ENCODE measurements at regions not wholly inside any gene's neighbourhood (a gene's known extent, or its start where the extent isn't known, plus 50 kb on each side); places are given as distances from the start of the nearest gene placed in this dataset.
"Not testable (repeated sequence)": the region's sequence is repeated elsewhere in the genome, so short reads cannot be mapped to it uniquely, and the experiment has no call there.

DNA sequence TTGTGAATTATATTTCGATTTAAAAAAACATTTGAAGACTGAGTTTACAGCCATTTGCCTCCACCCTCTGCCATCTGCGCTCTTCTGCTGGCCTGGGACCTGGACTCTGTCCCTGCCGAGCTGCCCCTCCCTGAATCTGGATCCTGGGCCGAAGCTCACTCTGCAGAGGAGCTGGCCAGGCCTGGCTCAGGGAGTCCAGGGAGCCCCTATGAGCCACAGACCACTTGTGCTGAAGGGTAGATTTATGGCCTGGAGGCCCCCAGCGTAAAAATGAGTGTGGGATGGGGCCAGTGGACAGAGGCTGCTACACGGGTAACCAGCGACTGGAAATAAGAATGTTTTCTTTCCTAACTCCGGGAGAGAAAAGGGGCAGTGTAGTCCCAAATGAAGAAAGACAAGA lies 129.8 kb downstream of the FGF18 start:
- Histone ChIP-seq H2AFZ (ENCODE audit: low read depth, low read length, severe bottlenecking) (no peak overlapping the region), H4K20me1 (ENCODE audit: low read depth, low read length) (no peaks in the 10 kb centered on the region), H3K36me3 (ENCODE audit: low read length) (no peaks in the 10 kb centered on the region), H3K9me3 (ENCODE audit: insufficient read depth, low read length) (no peaks in the 10 kb centered on the region), H3F3A (ENCODE audit: insufficient read depth) (no peaks in the 10 kb centered on the region), H3K27ac (ENCODE audit: low read depth, low read length) (no peak overlapping the region), H3K4me2 (ENCODE audit: low read depth, low read length, poor library complexity, severe bottlenecking) (no peak overlapping the region), H3K9ac (ENCODE audit: low read length) (no peak overlapping the region), H3K9me2 (replicated peaks; ENCODE audit: insufficient read depth, low read length) (no peaks in the 10 kb centered on the region), H3K27me3 (ENCODE audit: low read length) (no peaks in the 10 kb centered on the region; the same call in 1 of the 2 replicates), H3K4me3 (ENCODE audit: insufficient read depth, low read length, poor library complexity, severe bottlenecking) (no peak overlapping the region), H3K79me2 (ENCODE audit: insufficient read depth, low read length) (no peaks in the 10 kb centered on the region)
- no peak for TF ChIP-seq EZH2phosphoT487 (conservative IDR thresholded peaks at IDR 0.05; ENCODE audit: low read length)
- TF ChIP-seq, protein P1, sequence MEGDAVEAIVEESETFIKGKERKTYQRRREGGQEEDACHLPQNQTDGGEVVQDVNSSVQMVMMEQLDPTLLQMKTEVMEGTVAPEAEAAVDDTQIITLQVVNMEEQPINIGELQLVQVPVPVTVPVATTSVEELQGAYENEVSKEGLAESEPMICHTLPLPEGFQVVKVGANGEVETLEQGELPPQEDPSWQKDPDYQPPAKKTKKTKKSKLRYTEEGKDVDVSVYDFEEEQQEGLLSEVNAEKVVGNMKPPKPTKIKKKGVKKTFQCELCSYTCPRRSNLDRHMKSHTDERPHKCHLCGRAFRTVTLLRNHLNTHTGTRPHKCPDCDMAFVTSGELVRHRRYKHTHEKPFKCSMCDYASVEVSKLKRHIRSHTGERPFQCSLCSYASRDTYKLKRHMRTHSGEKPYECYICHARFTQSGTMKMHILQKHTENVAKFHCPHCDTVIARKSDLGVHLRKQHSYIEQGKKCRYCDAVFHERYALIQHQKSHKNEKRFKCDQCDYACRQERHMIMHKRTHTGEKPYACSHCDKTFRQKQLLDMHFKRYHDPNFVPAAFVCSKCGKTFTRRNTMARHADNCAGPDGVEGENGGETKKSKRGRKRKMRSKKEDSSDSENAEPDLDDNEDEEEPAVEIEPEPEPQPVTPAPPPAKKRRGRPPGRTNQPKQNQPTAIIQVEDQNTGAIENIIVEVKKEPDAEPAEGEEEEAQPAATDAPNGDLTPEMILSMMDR (IDR thresholded peaks at IDR 0.05; ENCODE audit: insufficient read depth, low read length, poor library complexity, severe bottlenecking) = no peak

DNA sequence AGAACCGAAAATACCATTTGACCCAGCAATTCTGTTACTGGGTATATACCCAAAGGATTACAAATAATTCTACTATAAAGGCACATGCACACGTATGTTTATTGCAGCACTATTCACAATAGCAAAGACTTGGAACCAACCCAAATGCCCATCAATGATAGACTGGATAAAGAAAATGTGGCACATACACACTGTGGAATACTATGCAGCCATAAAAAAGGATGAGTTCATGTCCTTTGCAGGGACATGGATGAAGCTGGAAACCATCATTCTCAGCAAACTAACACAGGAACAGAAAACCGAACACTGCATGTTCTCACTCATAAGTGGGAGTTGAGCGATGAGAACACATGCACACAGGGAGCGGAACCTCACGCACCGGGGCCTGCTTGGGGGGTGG lies 134.4 kb downstream of the FGF18 start:
- not testable (repeated sequence) for H2AFZ ChIP-seq (ENCODE audit: low read depth, low read length, severe bottlenecking); H3K36me3 ChIP-seq (ENCODE audit: low read length); H3K4me2 ChIP-seq (ENCODE audit: low read depth, low read length, poor library complexity, severe bottlenecking); H3K9me2 ChIP-seq (replicated peaks; ENCODE audit: insufficient read depth, low read length); H3K4me3 ChIP-seq (ENCODE audit: insufficient read depth, low read length, poor library complexity, severe bottlenecking); H3K27me3 ChIP-seq (ENCODE audit: low read length); H3F3A ChIP-seq (ENCODE audit: insufficient read depth); H3K79me2 ChIP-seq (ENCODE audit: insufficient read depth, low read length); H4K20me1 ChIP-seq (ENCODE audit: low read depth, low read length); H3K27ac ChIP-seq (ENCODE audit: low read depth, low read length); H3K9ac ChIP-seq (ENCODE audit: low read length); H3K9me3 ChIP-seq (ENCODE audit: insufficient read depth, low read length)

DNA sequence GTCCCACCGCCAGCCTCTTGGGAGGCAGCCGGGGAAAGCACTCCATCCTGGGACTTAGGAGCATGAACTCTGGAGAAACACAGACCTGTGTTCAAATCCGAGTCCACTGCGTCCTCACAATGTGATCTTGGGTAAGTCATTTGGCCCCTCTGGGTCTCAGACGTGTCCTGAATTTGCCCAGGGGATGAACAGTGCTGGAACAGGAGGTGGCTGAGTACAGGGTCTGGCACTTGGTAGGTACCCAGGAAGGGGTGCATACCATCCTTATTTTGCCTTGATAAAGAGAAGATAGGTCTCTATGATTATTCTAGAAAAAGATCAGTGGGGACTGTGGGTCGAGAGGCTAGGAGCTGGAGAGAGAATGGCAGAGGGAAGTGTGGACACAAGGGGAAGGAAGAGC lies 135.7 kb downstream of the FGF18 start:
- H3K79me2 ChIP-seq (ENCODE audit: insufficient read depth, low read length) = no peaks in the 10 kb centered on the region
- H2AFZ ChIP-seq (ENCODE audit: low read depth, low read length, severe bottlenecking) = no peak overlapping the region
- no peaks in the 10 kb centered on the region for H3F3A ChIP-seq (ENCODE audit: insufficient read depth)
- H3K27me3 ChIP-seq (ENCODE audit: low read length) = no peaks in the 10 kb centered on the region
- H3K9me2 ChIP-seq (replicated peaks; ENCODE audit: insufficient read depth, low read length) = no peaks in the 10 kb centered on the region
- no peaks in the 10 kb centered on the region for H3K9me3 ChIP-seq (ENCODE audit: insufficient read depth, low read length)
- H3K4me3 ChIP-seq (ENCODE audit: insufficient read depth, low read length, poor library complexity, severe bottlenecking) = no peak overlapping the region
- H3K27ac ChIP-seq (ENCODE audit: low read depth, low read length) = no peak overlapping the region
- no peak overlapping the region for H3K9ac ChIP-seq (ENCODE audit: low read length)
- no peaks in the 10 kb centered on the region for H3K36me3 ChIP-seq (ENCODE audit: low read length)
- no peak overlapping the region for H3K4me2 ChIP-seq (ENCODE audit: low read depth, low read length, poor library complexity, severe bottlenecking)
- TF ChIP-seq, protein P1 (IDR thresholded peaks at IDR 0.05; ENCODE audit: insufficient read depth, low read length, poor library complexity, severe bottlenecking) = no peak
- TF ChIP-seq EZH2phosphoT487 (conservative IDR thresholded peaks at IDR 0.05; ENCODE audit: low read length) = no peak
- no peaks in the 10 kb centered on the region for H4K20me1 ChIP-seq (ENCODE audit: low read depth, low read length)

DNA sequence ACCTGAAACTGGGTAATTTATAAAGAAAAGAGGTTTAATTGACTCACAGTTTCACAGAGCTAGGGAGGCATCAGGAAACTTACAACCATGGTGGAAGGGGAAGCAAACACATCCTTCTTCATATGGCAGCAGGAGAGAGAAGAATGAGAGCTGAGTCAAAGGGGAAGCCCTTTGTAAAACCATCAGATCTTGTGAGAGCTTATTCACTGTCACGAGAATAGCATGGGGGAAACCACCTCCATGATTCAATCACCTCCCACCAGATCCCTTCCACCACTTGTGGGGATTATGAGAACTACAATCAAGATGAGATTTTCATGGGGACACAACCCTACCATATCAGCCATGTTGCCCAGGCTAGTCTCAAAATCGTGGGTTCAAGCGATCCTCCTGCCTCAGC lies 143.4 kb downstream of the FGF18 start:
- H2AFZ ChIP-seq (ENCODE audit: low read depth, low read length, severe bottlenecking) = no peak overlapping the region
- no peaks in the 10 kb centered on the region for H3K79me2 ChIP-seq (ENCODE audit: insufficient read depth, low read length)

More for the DNA sequence above, 143.4 kb downstream of the FGF18 start:
- Histone ChIP-seq H3K4me3 (ENCODE audit: insufficient read depth, low read length, poor library complexity, severe bottlenecking) (no peak overlapping the region), H3K27me3 (ENCODE audit: low read length) (no peaks in the 10 kb centered on the region), H3K27ac (ENCODE audit: low read depth, low read length) (no peak overlapping the region), H3K36me3 (ENCODE audit: low read length) (no peaks in the 10 kb centered on the region), H3F3A (ENCODE audit: insufficient read depth) (no peaks in the 10 kb centered on the region), H4K20me1 (ENCODE audit: low read depth, low read length) (no peaks in the 10 kb centered on the region), H3K9me2 (replicated peaks; ENCODE audit: insufficient read depth, low read length) (no peaks in the 10 kb centered on the region), H3K4me2 (ENCODE audit: low read depth, low read length, poor library complexity, severe bottlenecking) (no peak overlapping the region), H3K9me3 (ENCODE audit: insufficient read depth, low read length) (no peaks in the 10 kb centered on the region), H3K9ac (ENCODE audit: low read length) (no peak overlapping the region)
- TF ChIP-seq, protein P1 (IDR thresholded peaks at IDR 0.05; ENCODE audit: insufficient read depth, low read length, poor library complexity, severe bottlenecking) = no peak
- TF ChIP-seq EZH2phosphoT487 (conservative IDR thresholded peaks at IDR 0.05; ENCODE audit: low read length) = no peak
